ENCODE measurements at regions not wholly inside any gene's neighbourhood (a gene's known extent, or its start where the extent isn't known, plus 50 kb on each side); places are given as distances from the start of the nearest gene placed in this dataset.

DNA sequence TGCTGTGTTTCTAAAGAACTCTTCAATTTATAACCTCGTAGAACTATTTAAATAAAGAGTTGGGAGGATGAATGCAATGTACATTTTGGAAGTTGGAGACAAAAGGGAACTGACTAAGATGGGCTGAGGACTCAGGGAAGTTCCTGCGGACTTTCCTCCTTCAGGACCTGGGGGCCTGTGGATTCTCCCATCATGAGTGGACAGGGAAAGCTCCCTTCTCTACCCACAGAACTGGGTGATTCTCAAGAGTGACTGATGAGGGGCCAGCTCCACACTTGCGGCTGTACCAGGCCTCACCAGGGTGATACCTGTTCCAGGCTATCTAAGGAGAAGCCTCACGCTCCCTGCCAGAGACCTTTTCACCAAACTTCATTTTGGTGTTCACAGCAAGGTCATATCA, 143.8 kb upstream of the APCDD1 start:
- no peak for TF ChIP-seq CEBPB (IDR thresholded peaks at IDR 0.05)
- TF ChIP-seq, protein P1, sequence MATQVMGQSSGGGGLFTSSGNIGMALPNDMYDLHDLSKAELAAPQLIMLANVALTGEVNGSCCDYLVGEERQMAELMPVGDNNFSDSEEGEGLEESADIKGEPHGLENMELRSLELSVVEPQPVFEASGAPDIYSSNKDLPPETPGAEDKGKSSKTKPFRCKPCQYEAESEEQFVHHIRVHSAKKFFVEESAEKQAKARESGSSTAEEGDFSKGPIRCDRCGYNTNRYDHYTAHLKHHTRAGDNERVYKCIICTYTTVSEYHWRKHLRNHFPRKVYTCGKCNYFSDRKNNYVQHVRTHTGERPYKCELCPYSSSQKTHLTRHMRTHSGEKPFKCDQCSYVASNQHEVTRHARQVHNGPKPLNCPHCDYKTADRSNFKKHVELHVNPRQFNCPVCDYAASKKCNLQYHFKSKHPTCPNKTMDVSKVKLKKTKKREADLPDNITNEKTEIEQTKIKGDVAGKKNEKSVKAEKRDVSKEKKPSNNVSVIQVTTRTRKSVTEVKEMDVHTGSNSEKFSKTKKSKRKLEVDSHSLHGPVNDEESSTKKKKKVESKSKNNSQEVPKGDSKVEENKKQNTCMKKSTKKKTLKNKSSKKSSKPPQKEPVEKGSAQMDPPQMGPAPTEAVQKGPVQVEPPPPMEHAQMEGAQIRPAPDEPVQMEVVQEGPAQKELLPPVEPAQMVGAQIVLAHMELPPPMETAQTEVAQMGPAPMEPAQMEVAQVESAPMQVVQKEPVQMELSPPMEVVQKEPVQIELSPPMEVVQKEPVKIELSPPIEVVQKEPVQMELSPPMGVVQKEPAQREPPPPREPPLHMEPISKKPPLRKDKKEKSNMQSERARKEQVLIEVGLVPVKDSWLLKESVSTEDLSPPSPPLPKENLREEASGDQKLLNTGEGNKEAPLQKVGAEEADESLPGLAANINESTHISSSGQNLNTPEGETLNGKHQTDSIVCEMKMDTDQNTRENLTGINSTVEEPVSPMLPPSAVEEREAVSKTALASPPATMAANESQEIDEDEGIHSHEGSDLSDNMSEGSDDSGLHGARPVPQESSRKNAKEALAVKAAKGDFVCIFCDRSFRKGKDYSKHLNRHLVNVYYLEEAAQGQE (IDR thresholded peaks at IDR 0.05; ENCODE audit: low read depth) = no peak
- TF ChIP-seq NFIC (IDR thresholded peaks at IDR 0.05) = no peak
- no peak for TF ChIP-seq TEAD4 (IDR thresholded peaks at IDR 0.05)
- no peak for TF ChIP-seq RAD21 (IDR thresholded peaks at IDR 0.05; ENCODE audit: low read depth)
- TF ChIP-seq, protein P2, sequence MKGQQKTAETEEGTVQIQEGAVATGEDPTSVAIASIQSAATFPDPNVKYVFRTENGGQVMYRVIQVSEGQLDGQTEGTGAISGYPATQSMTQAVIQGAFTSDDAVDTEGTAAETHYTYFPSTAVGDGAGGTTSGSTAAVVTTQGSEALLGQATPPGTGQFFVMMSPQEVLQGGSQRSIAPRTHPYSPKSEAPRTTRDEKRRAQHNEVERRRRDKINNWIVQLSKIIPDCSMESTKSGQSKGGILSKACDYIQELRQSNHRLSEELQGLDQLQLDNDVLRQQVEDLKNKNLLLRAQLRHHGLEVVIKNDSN (IDR thresholded peaks at IDR 0.05) = no peak
- TF ChIP-seq EGR1 (IDR thresholded peaks at IDR 0.05) = no peak
- no peak for TF ChIP-seq ZBTB7A (IDR thresholded peaks at IDR 0.05; ENCODE audit: low read depth)
- no peak for TF ChIP-seq TCF12 (IDR thresholded peaks at IDR 0.05; ENCODE audit: low read depth)
- TF ChIP-seq CREB1 (IDR thresholded peaks at IDR 0.05; ENCODE audit: low read depth) = no peak
- TF ChIP-seq, protein P3, sequence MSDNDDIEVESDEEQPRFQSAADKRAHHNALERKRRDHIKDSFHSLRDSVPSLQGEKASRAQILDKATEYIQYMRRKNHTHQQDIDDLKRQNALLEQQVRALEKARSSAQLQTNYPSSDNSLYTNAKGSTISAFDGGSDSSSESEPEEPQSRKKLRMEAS (IDR thresholded peaks at IDR 0.05) = no peak
- TF ChIP-seq YY1 (IDR thresholded peaks at IDR 0.05; ENCODE audit: low read depth) = no peak
- TF ChIP-seq FOXM1 (IDR thresholded peaks at IDR 0.05; ENCODE audit: borderline replicate concordance, low read depth) = no peak
- TF ChIP-seq TAF1 (IDR thresholded peaks at IDR 0.05; ENCODE audit: low read depth) = no peak
- no peak for TF ChIP-seq EP300 (IDR thresholded peaks at IDR 0.05; ENCODE audit: borderline replicate concordance)

DNA sequence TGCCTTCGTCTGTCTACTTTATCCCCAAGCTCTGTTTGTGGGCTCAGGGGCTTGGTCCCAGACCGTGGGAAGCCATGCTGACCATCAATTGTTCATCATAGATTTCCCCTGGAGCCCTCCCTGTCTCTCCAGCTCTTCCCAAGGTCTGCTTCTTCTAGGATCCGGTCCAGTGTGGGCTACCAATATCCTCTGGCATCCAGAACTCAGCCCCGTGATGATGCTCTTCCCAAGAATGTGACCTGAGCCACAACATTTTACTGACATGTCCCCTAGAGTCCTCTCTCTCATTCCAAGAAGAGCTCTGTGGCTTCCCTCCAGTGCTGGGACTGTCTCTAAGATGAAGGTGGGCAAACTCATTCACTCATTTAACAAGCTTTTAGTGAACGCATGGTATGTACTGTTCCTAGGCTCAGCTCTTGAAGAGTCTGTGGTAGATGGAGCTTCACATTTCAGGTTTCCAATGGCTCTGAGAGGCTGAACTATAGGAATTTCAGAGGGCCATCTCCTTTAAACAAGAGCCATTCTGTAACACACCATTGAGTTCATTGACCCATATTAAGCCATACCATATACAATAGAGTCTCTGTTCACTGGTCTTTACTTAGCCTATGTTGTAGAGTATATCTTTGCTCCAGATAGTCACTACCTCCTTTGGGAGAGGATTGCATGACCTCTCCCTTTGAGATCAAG, 142.0 kb upstream of the APCDD1 start:
- TF ChIP-seq, protein P2 (IDR thresholded peaks at IDR 0.05) = no peak
- TF ChIP-seq FOXM1 (IDR thresholded peaks at IDR 0.05; ENCODE audit: borderline replicate concordance, low read depth) = no peak
- no peak for TF ChIP-seq TCF12 (IDR thresholded peaks at IDR 0.05; ENCODE audit: low read depth)

DNA sequence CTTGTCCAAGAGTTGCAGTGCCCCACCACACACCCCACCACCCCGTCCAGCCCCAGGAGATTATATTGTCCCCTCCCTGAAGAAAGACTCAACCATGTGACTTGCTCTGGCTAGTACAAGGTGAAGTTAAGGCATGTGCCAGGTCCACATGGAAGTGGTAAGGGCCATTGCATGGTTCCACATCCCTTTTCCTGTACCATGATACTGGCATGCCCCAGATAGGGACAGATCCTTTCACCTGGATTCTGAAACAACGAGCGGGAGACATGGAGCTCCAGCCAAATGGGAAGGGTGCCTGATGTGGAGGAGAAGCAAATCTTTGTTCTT, 141.5 kb upstream of the APCDD1 start:
- TF ChIP-seq CREB1 (IDR thresholded peaks at IDR 0.05; ENCODE audit: low read depth) (no peak), YY1 (IDR thresholded peaks at IDR 0.05; ENCODE audit: low read depth) (no peak), EGR1 (IDR thresholded peaks at IDR 0.05) (no peak), RAD21 (IDR thresholded peaks at IDR 0.05; ENCODE audit: low read depth) (no peak), EP300 (IDR thresholded peaks at IDR 0.05; ENCODE audit: borderline replicate concordance) (no peak), ZBTB7A (IDR thresholded peaks at IDR 0.05; ENCODE audit: low read depth) (no peak), FOXM1 (IDR thresholded peaks at IDR 0.05; ENCODE audit: borderline replicate concordance, low read depth) (no peak), TAF1 (IDR thresholded peaks at IDR 0.05; ENCODE audit: low read depth) (no peak), CEBPB (IDR thresholded peaks at IDR 0.05) (no peak), TCF12 (IDR thresholded peaks at IDR 0.05; ENCODE audit: low read depth) (no peak), NFIC (IDR thresholded peaks at IDR 0.05) (no peak), TEAD4 (IDR thresholded peaks at IDR 0.05) (no peak)
- TF ChIP-seq, protein P3 (IDR thresholded peaks at IDR 0.05) = no peak
- TF ChIP-seq, protein P2 (IDR thresholded peaks at IDR 0.05) = no peak
- TF ChIP-seq, protein P1 (IDR thresholded peaks at IDR 0.05; ENCODE audit: low read depth) = no peak

DNA sequence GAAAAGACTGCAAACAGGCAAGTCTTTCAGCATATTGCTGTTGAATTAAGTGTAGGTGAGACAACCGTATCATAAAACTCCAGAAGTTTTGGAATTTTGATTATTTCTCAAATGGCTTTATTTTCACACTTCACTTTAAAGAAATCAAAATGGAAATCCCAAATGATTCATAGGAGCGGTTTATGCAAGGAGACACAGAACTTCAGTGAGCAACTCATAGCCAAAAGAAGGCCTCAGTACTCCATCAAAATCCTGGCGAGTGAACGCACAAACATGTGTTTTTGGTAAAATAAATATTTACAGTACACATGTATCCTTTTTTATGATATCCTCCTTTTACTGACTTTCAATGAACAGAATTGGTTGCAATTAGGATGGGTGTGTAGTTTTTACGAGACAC, 140.4 kb upstream of the APCDD1 start:
- TF ChIP-seq EGR1 (IDR thresholded peaks at IDR 0.05) (no peak), NFIC (IDR thresholded peaks at IDR 0.05) (no peak), YY1 (IDR thresholded peaks at IDR 0.05; ENCODE audit: low read depth) (no peak), TEAD4 (IDR thresholded peaks at IDR 0.05) (no peak), ZBTB7A (IDR thresholded peaks at IDR 0.05; ENCODE audit: low read depth) (no peak), TCF12 (IDR thresholded peaks at IDR 0.05; ENCODE audit: low read depth) (no peak), EP300 (IDR thresholded peaks at IDR 0.05; ENCODE audit: borderline replicate concordance) (no peak), TAF1 (IDR thresholded peaks at IDR 0.05; ENCODE audit: low read depth) (no peak), CREB1 (IDR thresholded peaks at IDR 0.05; ENCODE audit: low read depth) (no peak), RAD21 (IDR thresholded peaks at IDR 0.05; ENCODE audit: low read depth) (no peak)
- TF ChIP-seq, protein P1 (IDR thresholded peaks at IDR 0.05; ENCODE audit: low read depth) = no peak
- TF ChIP-seq, protein P2 (IDR thresholded peaks at IDR 0.05) = no peak

Measured in Ishikawa (cell line).